Activated CD4-positive, alpha-beta T cell treated with anti-CD3 and anti-CD28 coated beads, Interleukin-2, amount 10 ng/mL, durations not matched to agents 7 days and 5 days (primary cell): ENCODE measurements at regions not wholly inside any gene's neighbourhood (a gene's known extent, or its start where the extent isn't known, plus 50 kb on each side); places are given as distances from the start of the nearest gene placed in this dataset.
A peak's percentile ranks its signal among the peaks of the same experiment; 100 is the strongest.
"Not testable (repeated sequence)": the region's sequence is repeated elsewhere in the genome, so short reads cannot be mapped to it uniquely, and the experiment has no call there.

Experiments used
- CTCF ChIA-PET: fragments of 350-600 bp; sonication (Branson Sonifier 250); formaldehyde crosslinking; loops from one replicate; lab custom pipeline; 2021; ENCODE audit warnings: antibody characterized with exemption; lab: Charles Lee
- POLR2A ChIA-PET: fragments of 350-600 bp; sonication (Branson Sonifier 250); formaldehyde crosslinking; loops from one replicate; lab custom pipeline; 2021; ENCODE audit warnings: antibody characterized with exemption; lab: Charles Lee
- DNase-seq: peaks from one replicate; pipeline ENCODE4 v3.0.0-alpha.2; 2020
- H3K27ac Mint-ChIP-seq: one replicate; pipeline ENCODE4 v1.8.0; 2021; ENCODE audit warnings: mild to moderate bottlenecking, moderate library complexity, mixed read lengths
- H3K27me3 Mint-ChIP-seq: one replicate; pipeline ENCODE4 v1.8.0; 2021; ENCODE audit warnings: mixed read lengths
- H3K36me3 Mint-ChIP-seq: one replicate; pipeline ENCODE4 v1.8.0; 2021; ENCODE audit warnings: low read depth, mixed read lengths
- H3K4me1 Mint-ChIP-seq: one replicate; pipeline ENCODE4 v1.8.0; 2021; ENCODE audit warnings: mixed read lengths
- H3K4me3 Mint-ChIP-seq: one replicate; pipeline ENCODE4 v1.8.0; 2021; ENCODE audit warnings: mild to moderate bottlenecking, moderate library complexity, mixed read lengths
- H3K9me3 Mint-ChIP-seq: one replicate; pipeline ENCODE4 v1.8.0; 2021; ENCODE audit warnings: mixed read lengths

- Mint-ChIP-seq H3K27ac (peak overlapping the region; percentile 86), H3K27me3 (peaks cover 2% of the 10 kb centered on the region), H3K4me3 (peak overlapping the region; percentile 58), H3K9me3 (peaks cover 4% of the 10 kb centered on the region), H3K36me3 (peaks cover 2% of the 10 kb centered on the region), H3K4me1 (peaks cover 34% of the 10 kb centered on the region)
- no peak for DNase-seq
- ChIA-PET CTCF (interaction anchor here (0.6 kb wide), 1 partner anchor 20 kb away, joined by 3 read pairs; no protein-coding TSS in a partner anchor), POLR2A (no interaction called here)
Measured at GRCh38 chr5:174454890-174455289, 269.5 kb upstream of the MSX2 start.

- DNase-seq: no peak
- ChIA-PET CTCF (interaction anchor here (0.6 kb wide), 1 partner anchor 21 kb away, joined by 3 read pairs; no protein-coding TSS in a partner anchor), POLR2A (no interaction called here)
- H3K36me3 Mint-ChIP-seq: peaks cover 2% of the 10 kb centered on the region
- peaks cover 2% of the 10 kb centered on the region for H3K27me3 Mint-ChIP-seq
- no peak overlapping the region for H3K27ac Mint-ChIP-seq
- peaks cover 38% of the 10 kb centered on the region for H3K4me1 Mint-ChIP-seq
- peaks cover 4% of the 10 kb centered on the region for H3K9me3 Mint-ChIP-seq
- no peak overlapping the region for H3K4me3 Mint-ChIP-seq
Measured at GRCh38 chr5:174455301-174455700, 269.1 kb upstream of the MSX2 start.

DNA sequence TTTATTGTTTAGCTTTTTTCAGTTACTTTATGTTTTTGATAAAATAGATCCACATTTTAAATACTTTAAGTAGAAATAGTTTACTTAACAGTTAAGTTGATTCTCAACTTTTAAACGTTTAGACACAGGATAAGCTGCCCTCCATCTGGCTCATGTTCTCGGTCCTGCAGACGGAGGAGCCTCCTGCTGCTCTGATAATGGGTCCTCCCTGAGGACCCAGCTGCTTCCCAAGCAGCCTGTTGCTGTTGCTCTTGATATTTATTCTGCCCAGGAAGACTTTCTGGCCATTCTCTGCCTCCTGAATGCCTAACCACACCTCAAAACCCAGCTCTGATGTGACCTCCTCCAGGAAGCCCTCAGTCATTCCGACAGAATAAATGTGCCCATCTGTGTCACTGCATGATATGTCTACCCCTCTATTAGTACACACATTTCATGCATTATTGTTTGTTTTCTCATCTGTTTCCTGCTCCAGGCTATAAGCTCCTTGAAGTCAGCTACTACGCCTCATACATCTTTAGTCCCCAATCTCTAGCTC, 267.2 kb upstream of the MSX2 start:
- Mint-ChIP-seq H3K4me1 (peaks cover 44% of the 10 kb centered on the region), H3K36me3 (peaks cover 2% of the 10 kb centered on the region), H3K4me3 (no peak overlapping the region), H3K27ac (no peak overlapping the region), H3K9me3 (peaks cover 3% of the 10 kb centered on the region), H3K27me3 (peaks cover 4% of the 10 kb centered on the region)
- ChIA-PET POLR2A (no interaction called here), CTCF (no interaction called here)
- DNase-seq: no peak

- CTCF ChIA-PET: no interaction called here
- Mint-ChIP-seq H3K36me3 (peaks cover 2% of the 10 kb centered on the region), H3K4me1 (peaks cover 34% of the 10 kb centered on the region), H3K27me3 (peaks cover 3% of the 10 kb centered on the region), H3K9me3 (peaks cover 2% of the 10 kb centered on the region), H3K27ac (no peak overlapping the region), H3K4me3 (no peak overlapping the region)
- POLR2A ChIA-PET: no interaction called here
- DNase-seq: no peak
Measured at GRCh38 chr5:174459071-174459702, 265.2 kb upstream of the MSX2 start.

GRCh38 chr5:174459832-174460448, 264.4 kb upstream of the MSX2 start:
- Mint-ChIP-seq H3K9me3 (peaks cover 2% of the 10 kb centered on the region), H3K4me3 (no peak overlapping the region), H3K4me1 (peaks cover 27% of the 10 kb centered on the region), H3K36me3 (peaks cover 2% of the 10 kb centered on the region), H3K27ac (peak overlapping the region; percentile 83), H3K27me3 (peaks cover 3% of the 10 kb centered on the region)
- POLR2A ChIA-PET: no interaction called here
- peak; percentile 10 for DNase-seq
- CTCF ChIA-PET: no interaction called here

DNA sequence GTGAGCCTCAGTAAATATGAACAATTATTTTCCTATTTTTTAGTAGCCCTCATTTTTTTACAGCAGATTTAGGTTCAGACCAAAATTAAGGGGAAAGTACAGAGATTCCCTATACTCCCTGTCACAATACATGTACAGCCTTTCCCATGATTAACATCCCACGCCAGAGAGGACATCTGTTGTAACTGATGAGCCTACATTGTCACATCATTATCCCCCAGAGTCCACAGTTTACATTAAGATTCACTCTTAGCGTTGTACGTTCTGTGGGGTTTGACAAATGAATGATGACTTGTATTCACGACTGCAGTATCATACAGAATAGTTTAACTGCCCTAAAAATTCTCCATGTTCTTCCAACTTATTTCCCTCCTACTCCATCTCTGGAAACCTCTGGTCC, 262.3 kb upstream of the MSX2 start:
- no peak for DNase-seq
- no peak overlapping the region for H3K4me3 Mint-ChIP-seq
- CTCF ChIA-PET: no interaction called here
- H3K36me3 Mint-ChIP-seq: peaks cover 2% of the 10 kb centered on the region
- no peaks in the 10 kb centered on the region for H3K9me3 Mint-ChIP-seq
- H3K27me3 Mint-ChIP-seq: peaks cover 3% of the 10 kb centered on the region
- peaks cover 20% of the 10 kb centered on the region for H3K4me1 Mint-ChIP-seq
- H3K27ac Mint-ChIP-seq: no peak overlapping the region
- POLR2A ChIA-PET: no interaction called here

DNA sequence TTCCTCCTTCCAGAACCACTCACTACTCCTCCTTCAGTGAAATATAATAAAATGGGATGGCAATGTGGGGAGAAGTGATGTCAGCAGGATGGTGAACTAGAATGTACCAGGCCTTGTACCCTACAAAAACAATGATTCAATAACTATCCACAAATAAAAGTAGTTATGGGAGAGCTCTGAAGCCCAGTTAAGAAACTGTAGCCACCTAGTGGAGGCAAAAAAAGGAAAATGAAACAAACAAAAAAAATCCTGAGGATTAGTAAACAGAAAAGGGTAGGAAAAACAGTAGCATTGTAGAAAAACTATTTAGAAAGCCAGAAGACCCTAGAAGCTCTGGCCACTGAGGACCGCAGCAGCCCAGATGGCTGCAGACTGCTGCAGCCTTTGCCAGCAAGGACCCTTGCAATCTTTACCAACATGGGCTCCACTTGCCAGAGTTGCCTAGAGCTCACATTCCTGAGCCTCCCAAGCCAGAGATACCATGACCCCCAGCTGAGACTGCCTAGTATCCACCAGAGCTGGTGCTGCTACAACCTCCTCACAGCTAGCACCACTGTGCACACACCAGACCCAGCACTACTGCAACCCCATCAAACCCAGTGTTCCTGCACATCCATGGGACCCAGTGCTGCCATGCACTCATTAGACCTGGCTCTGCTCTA, 259.7 kb upstream of the MSX2 start:
- H3K4me3 Mint-ChIP-seq: no peak overlapping the region
- ChIA-PET CTCF (no interaction called here), POLR2A (no interaction called here)
- no peaks in the 10 kb centered on the region for H3K36me3 Mint-ChIP-seq
- H3K9me3 Mint-ChIP-seq: no peaks in the 10 kb centered on the region
- no peak for DNase-seq
- peaks cover 13% of the 10 kb centered on the region for H3K4me1 Mint-ChIP-seq
- no peak overlapping the region for H3K27ac Mint-ChIP-seq
- peaks cover 3% of the 10 kb centered on the region for H3K27me3 Mint-ChIP-seq

DNA sequence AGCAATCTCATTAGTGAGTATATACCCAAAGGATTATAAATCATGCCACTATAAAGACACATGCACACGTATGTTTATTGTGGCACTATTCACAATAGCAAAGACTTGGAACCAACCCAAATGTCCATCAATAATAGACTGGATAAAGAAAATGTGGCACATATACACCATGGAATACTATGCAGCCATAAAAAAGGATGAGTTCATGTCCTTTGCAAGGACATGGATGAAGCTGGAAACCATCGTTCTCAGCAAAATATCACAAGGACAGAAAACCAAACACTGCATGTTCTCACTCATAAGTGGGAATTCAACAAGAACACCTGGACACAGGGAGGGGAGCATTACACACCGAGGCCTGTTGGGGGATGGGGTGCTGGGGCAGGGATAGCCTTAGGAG, 252.9 kb upstream of the MSX2 start:
- POLR2A ChIA-PET: not testable (repeated sequence)

GRCh38 chr5:174472956-174473355, 251.4 kb upstream of the MSX2 start:
- no peak overlapping the region for H3K4me3 Mint-ChIP-seq
- no peaks in the 10 kb centered on the region for H3K4me1 Mint-ChIP-seq
- ChIA-PET POLR2A (no interaction called here), CTCF (no interaction called here)
- peaks cover 2% of the 10 kb centered on the region for H3K9me3 Mint-ChIP-seq
- H3K27ac Mint-ChIP-seq: no peak overlapping the region
- DNase-seq: no peak
- H3K27me3 Mint-ChIP-seq: no peaks in the 10 kb centered on the region
- H3K36me3 Mint-ChIP-seq: no peaks in the 10 kb centered on the region

More for the DNA sequence above, 252.9 kb upstream of the MSX2 start:
- H3K9me3 Mint-ChIP-seq, CTCF ChIA-PET, DNase-seq, H3K4me3 Mint-ChIP-seq, H3K27me3 Mint-ChIP-seq, H3K4me1 Mint-ChIP-seq, H3K27ac Mint-ChIP-seq, H3K36me3 Mint-ChIP-seq: not testable (repeated sequence)

GRCh38 chr5:174476001-174476400, 248.4 kb upstream of the MSX2 start:
- H3K4me3 Mint-ChIP-seq, H3K27ac Mint-ChIP-seq, H3K36me3 Mint-ChIP-seq, CTCF ChIA-PET, H3K4me1 Mint-ChIP-seq, H3K9me3 Mint-ChIP-seq, POLR2A ChIA-PET, DNase-seq, H3K27me3 Mint-ChIP-seq: not testable (repeated sequence)

DNA sequence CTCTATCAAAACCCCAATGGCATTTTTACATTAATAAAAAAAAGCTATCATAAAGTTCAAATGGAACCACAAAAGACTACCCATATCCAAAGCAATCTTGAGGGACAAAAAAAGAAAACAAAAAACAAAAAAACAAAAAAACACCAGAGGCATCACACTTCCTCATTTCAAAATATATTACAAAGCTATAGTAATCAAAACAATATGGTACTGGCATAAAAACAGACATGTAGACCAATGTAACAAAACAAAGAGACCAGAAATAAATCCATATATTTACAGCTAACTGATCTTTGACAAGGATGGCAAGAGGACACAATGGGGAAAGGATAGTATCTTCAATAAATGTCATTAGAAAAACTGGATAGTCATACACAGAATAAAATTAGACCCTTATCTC, 245.1 kb upstream of the MSX2 start:
- Mint-ChIP-seq H3K4me1 (no peaks in the 10 kb centered on the region), H3K27me3 (no peaks in the 10 kb centered on the region), H3K27ac (no peak overlapping the region), H3K9me3 (peaks cover 2% of the 10 kb centered on the region), H3K4me3 (no peak overlapping the region), H3K36me3 (no peaks in the 10 kb centered on the region)
- ChIA-PET CTCF (no interaction called here), POLR2A (no interaction called here)
- no peak for DNase-seq

DNA sequence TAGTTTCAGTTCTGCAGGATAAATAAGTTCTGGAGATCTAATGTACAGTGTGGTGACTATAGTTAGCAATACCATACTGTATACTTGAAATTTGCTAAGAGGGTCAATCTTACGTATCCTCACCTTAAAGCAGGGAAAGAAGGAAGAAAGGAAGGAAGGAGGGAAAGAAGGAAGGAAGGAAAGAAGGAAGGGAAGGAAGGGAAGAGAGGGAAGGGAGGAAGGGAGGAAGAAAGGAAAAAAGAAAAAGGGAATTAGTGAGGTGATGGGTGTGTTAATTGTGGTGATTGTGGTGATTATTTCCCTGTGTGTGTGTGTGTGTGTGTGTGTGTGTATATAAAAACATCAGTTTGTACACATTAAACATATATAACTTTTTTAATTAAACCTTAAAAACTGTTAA, 242.6 kb upstream of the MSX2 start:
- Mint-ChIP-seq H3K9me3 (no peaks in the 10 kb centered on the region), H3K4me1 (no peaks in the 10 kb centered on the region), H3K4me3 (no peak overlapping the region), H3K27me3 (no peaks in the 10 kb centered on the region), H3K27ac (no peak overlapping the region), H3K36me3 (no peaks in the 10 kb centered on the region)
- ChIA-PET POLR2A (no interaction called here), CTCF (no interaction called here)
- no peak for DNase-seq

GRCh38 chr5:174482607-174483024, 241.8 kb upstream of the MSX2 start:
- Mint-ChIP-seq H3K27me3 (no peaks in the 10 kb centered on the region), H3K4me3 (no peak overlapping the region), H3K27ac (no peak overlapping the region), H3K4me1 (no peaks in the 10 kb centered on the region), H3K9me3 (no peaks in the 10 kb centered on the region), H3K36me3 (no peaks in the 10 kb centered on the region)
- POLR2A ChIA-PET: no interaction called here
- DNase-seq: no peak
- CTCF ChIA-PET: no interaction called here
